SK-N-SH treated with all-trans-retinoic acid at 6 μM for 48 hours (cell line): ENCODE measurements at regions not wholly inside any gene's neighbourhood (a gene's known extent, or its start where the extent isn't known, plus 50 kb on each side); places are given as distances from the start of the nearest gene placed in this dataset.

Experiments
- ATAC-seq: fragments of 200-7000 bp; cut with Tn5 transposase; 3 replicates; pipeline ENCODE4 v1.9.1; 2020; ENCODE audit warnings: mild to moderate bottlenecking, moderate library complexity
- ARNTL ChIP-seq: fragments of 450-650 bp; formaldehyde crosslinking; IDR thresholded peaks from 2 replicates; pipeline ENCODE4 v1.5.0; 2020; ENCODE audit warnings: low read depth, mild to moderate bottlenecking, moderate library complexity, borderline replicate concordance
- BACH2 ChIP-seq: fragments of 250-450 bp; sonication (Bioruptor Pico); IDR thresholded peaks from 2 replicates; pipeline ENCODE4 v1.9.0; 2021; ENCODE audit warnings: mild to moderate bottlenecking, borderline replicate concordance
- CSDC2 ChIP-seq: fragments of 250-450 bp; sonication (Bioruptor Pico); IDR thresholded peaks from 2 replicates; pipeline ENCODE4 v1.5.0; 2020; ENCODE audit warnings: mild to moderate bottlenecking, moderate library complexity
- ESRRG ChIP-seq: fragments of 250-450 bp; sonication (Bioruptor Pico); IDR thresholded peaks from 2 replicates; pipeline ENCODE4 v1.6.1; 2021; ENCODE audit warnings: mild to moderate bottlenecking
- GLIS3 ChIP-seq: fragments of 250-450 bp; sonication (Bioruptor Pico); IDR thresholded peaks from 2 replicates; pipeline ENCODE4 v1.5.0; 2020; ENCODE audit warnings: mild to moderate bottlenecking, moderate library complexity
- ISL1 ChIP-seq: fragments of 250-450 bp; sonication (Bioruptor Pico); IDR thresholded peaks from 2 replicates; pipeline ENCODE4 v2.1.2; 2022; ENCODE audit warnings: mild to moderate bottlenecking, moderate library complexity
- OSR1 ChIP-seq: fragments of 250-450 bp; sonication (Bioruptor Pico); IDR thresholded peaks from 2 replicates; pipeline ENCODE4 v1.8.0; 2022; ENCODE audit warnings: moderate library complexity, mild to moderate bottlenecking, inconsistent platforms
- PPARA ChIP-seq: fragments of 250-450 bp; sonication (Bioruptor Pico); IDR thresholded peaks from 2 replicates; pipeline ENCODE4 v1.5.0; 2020; ENCODE audit warnings: mild to moderate bottlenecking, borderline replicate concordance
- RARB ChIP-seq: fragments of 250-450 bp; sonication (Bioruptor Pico); IDR thresholded peaks from 2 replicates; pipeline ENCODE4 v1.8.0; 2021; ENCODE audit warnings: mild to moderate bottlenecking, moderate library complexity
- SNAI2 ChIP-seq: fragments of 250-450 bp; sonication (Bioruptor Pico); IDR thresholded peaks from 2 replicates; pipeline ENCODE4 v1.5.0; 2020; ENCODE audit warnings: mild to moderate bottlenecking, moderate library complexity
- TCF4 ChIP-seq: fragments of 250-450 bp; sonication (Bioruptor Pico); IDR thresholded peaks from 2 replicates; pipeline ENCODE4 v1.8.0; 2021; ENCODE audit warnings: mild to moderate bottlenecking, moderate library complexity, borderline replicate concordance
- TOX ChIP-seq: fragments of 250-450 bp; sonication (Bioruptor Pico); IDR thresholded peaks from 2 replicates; pipeline ENCODE4 v1.8.0; 2021; ENCODE audit warnings: mild to moderate bottlenecking, moderate library complexity, borderline replicate concordance
- ZC3H10 ChIP-seq: fragments of 250-450 bp; sonication (Bioruptor Pico); IDR thresholded peaks from 2 replicates; pipeline ENCODE4 v1.5.1; 2021; ENCODE audit warnings: mild to moderate bottlenecking, moderate library complexity
- ZFP3 ChIP-seq: fragments of 250-450 bp; sonication (Bioruptor Pico); IDR thresholded peaks from 2 replicates; pipeline ENCODE4 v1.5.0; 2020; ENCODE audit warnings: mild to moderate bottlenecking, moderate library complexity
- ZFP30 ChIP-seq: fragments of 450-650 bp; formaldehyde crosslinking; IDR thresholded peaks from 2 replicates; pipeline ENCODE4 v1.5.0; 2022; ENCODE audit warnings: mild to moderate bottlenecking, moderate library complexity
- ZNF565 ChIP-seq: fragments of 450-650 bp; formaldehyde crosslinking; conservative IDR thresholded peaks from 2 replicates; pipeline ENCODE4 v1.5.0; 2020; ENCODE audit warnings: low read depth, mild to moderate bottlenecking, moderate library complexity
- ZNF70 ChIP-seq: fragments of 450-650 bp; formaldehyde crosslinking; IDR thresholded peaks from 2 replicates; pipeline ENCODE4 v1.5.0; 2020; ENCODE audit warnings: mild to moderate bottlenecking, moderate library complexity
- ZNF8 ChIP-seq: fragments of 450-650 bp; formaldehyde crosslinking; IDR thresholded peaks from 2 replicates; pipeline ENCODE4 v1.5.0; 2020; ENCODE audit warnings: mild to moderate bottlenecking, moderate library complexity
- TF ChIP-seq, protein P1 (sequence below): fragments of 250-450 bp; sonication (Bioruptor Pico); IDR thresholded peaks from 2 replicates; pipeline ENCODE4 v1.5.1; 2020; ENCODE audit warnings: low read depth, mild to moderate bottlenecking, moderate library complexity
- TF ChIP-seq, protein P2 (sequence below): fragments of 250-450 bp; sonication (Bioruptor Pico); IDR thresholded peaks from 2 replicates; pipeline ENCODE4 v1.8.0; 2020; ENCODE audit warnings: mild to moderate bottlenecking, moderate library complexity, borderline replicate concordance
- TF ChIP-seq, protein P3 (sequence below): fragments of 250-450 bp; sonication (Bioruptor Pico); IDR thresholded peaks from 2 replicates; pipeline ENCODE4 v1.8.0; 2021; ENCODE audit warnings: low read depth, mild to moderate bottlenecking, moderate library complexity, borderline replicate concordance
- TF ChIP-seq, protein P4 (sequence below): fragments of 250-450 bp; sonication (Bioruptor Pico); IDR thresholded peaks from 2 replicates; pipeline ENCODE4 v1.5.1; 2021; ENCODE audit warnings: mild to moderate bottlenecking, moderate library complexity

DNA sequence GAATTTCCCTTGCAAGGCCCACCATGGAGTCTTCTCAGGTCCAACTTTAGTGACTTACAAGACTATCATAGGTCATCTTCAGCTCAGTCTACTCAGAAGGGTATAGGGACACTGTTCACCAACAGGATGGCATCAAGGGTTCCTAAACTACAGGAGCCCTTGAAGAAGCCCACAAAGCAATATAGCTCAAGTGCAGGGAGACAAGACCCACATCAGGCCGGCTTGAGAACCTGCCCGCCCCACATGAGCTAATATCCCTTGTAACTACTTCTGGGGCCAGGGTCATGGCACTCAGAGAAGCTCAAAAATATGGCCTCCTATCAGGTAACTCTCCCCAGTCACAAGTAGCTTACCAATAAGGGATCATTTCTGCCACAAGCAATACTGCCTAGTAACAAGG lies 249.9 kb downstream of the CDK5RAP2 start:
- no peak for ATAC-seq
- TF ChIP-seq ESRRG (no peak), BACH2 (no peak), RARB (CRISPR knock-in tag) (no peak), ZNF70 (CRISPR knock-in tag) (no peak), ISL1 (CRISPR knock-in tag) (no peak), GLIS3 (no peak), TOX (no peak), ZNF565 (no peak), TCF4 (no peak), ZNF8 (no peak), ZFP3 (CRISPR knock-in tag) (no peak), ZFP30 (no peak), ZC3H10 (no peak), OSR1 (CRISPR knock-in tag) (no peak)
- TF ChIP-seq, protein P1, sequence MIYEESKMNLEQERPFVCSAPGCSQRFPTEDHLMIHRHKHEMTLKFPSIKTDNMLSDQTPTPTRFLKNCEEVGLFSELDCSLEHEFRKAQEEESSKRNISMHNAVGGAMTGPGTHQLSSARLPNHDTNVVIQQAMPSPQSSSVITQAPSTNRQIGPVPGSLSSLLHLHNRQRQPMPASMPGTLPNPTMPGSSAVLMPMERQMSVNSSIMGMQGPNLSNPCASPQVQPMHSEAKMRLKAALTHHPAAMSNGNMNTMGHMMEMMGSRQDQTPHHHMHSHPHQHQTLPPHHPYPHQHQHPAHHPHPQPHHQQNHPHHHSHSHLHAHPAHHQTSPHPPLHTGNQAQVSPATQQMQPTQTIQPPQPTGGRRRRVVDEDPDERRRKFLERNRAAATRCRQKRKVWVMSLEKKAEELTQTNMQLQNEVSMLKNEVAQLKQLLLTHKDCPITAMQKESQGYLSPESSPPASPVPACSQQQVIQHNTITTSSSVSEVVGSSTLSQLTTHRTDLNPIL: no peak
- TF ChIP-seq, protein P2, sequence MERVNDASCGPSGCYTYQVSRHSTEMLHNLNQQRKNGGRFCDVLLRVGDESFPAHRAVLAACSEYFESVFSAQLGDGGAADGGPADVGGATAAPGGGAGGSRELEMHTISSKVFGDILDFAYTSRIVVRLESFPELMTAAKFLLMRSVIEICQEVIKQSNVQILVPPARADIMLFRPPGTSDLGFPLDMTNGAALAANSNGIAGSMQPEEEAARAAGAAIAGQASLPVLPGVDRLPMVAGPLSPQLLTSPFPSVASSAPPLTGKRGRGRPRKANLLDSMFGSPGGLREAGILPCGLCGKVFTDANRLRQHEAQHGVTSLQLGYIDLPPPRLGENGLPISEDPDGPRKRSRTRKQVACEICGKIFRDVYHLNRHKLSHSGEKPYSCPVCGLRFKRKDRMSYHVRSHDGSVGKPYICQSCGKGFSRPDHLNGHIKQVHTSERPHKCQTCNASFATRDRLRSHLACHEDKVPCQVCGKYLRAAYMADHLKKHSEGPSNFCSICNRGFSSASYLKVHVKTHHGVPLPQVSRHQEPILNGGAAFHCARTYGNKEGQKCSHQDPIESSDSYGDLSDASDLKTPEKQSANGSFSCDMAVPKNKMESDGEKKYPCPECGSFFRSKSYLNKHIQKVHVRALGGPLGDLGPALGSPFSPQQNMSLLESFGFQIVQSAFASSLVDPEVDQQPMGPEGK (CRISPR knock-in tag): no peak
- TF ChIP-seq, protein P3, sequence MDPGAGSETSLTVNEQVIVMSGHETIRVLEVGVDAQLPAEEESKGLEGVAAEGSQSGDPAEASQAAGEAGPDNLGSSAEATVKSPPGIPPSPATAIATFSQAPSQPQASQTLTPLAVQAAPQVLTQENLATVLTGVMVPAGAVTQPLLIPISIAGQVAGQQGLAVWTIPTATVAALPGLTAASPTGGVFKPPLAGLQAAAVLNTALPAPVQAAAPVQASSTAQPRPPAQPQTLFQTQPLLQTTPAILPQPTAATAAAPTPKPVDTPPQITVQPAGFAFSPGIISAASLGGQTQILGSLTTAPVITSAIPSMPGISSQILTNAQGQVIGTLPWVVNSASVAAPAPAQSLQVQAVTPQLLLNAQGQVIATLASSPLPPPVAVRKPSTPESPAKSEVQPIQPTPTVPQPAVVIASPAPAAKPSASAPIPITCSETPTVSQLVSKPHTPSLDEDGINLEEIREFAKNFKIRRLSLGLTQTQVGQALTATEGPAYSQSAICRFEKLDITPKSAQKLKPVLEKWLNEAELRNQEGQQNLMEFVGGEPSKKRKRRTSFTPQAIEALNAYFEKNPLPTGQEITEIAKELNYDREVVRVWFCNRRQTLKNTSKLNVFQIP (CRISPR knock-in tag): no peak
- TF ChIP-seq, protein P4, sequence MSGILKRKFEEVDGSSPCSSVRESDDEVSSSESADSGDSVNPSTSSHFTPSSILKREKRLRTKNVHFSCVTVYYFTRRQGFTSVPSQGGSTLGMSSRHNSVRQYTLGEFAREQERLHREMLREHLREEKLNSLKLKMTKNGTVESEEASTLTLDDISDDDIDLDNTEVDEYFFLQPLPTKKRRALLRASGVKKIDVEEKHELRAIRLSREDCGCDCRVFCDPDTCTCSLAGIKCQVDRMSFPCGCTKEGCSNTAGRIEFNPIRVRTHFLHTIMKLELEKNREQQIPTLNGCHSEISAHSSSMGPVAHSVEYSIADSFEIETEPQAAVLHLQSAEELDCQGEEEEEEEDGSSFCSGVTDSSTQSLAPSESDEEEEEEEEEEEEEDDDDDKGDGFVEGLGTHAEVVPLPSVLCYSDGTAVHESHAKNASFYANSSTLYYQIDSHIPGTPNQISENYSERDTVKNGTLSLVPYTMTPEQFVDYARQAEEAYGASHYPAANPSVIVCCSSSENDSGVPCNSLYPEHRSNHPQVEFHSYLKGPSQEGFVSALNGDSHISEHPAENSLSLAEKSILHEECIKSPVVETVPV: no peak

DNA sequence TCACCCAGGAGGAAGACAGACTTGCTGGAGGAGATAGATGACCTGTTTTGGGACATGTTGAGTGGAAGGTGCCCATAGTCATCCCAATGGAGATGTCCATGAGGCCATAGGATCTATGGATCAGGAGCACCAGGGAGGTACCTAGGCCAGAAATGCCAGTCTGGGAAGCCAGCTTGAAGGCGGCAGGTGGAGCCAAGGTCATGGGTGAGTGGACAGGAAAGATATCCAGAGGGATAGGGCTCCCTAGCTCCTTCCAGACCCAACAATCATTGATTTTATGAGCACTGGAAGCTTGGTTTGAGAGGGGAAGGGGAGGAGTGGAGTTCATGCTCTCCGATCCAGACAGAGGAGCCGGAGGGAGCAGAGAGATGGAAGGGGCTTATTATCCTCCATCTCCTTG lies 252.6 kb downstream of the CDK5RAP2 start:
- no peak for TF ChIP-seq PPARA (CRISPR knock-in tag)
- TF ChIP-seq, all 23 proteins: peak for 0
- no peak for ATAC-seq

DNA sequence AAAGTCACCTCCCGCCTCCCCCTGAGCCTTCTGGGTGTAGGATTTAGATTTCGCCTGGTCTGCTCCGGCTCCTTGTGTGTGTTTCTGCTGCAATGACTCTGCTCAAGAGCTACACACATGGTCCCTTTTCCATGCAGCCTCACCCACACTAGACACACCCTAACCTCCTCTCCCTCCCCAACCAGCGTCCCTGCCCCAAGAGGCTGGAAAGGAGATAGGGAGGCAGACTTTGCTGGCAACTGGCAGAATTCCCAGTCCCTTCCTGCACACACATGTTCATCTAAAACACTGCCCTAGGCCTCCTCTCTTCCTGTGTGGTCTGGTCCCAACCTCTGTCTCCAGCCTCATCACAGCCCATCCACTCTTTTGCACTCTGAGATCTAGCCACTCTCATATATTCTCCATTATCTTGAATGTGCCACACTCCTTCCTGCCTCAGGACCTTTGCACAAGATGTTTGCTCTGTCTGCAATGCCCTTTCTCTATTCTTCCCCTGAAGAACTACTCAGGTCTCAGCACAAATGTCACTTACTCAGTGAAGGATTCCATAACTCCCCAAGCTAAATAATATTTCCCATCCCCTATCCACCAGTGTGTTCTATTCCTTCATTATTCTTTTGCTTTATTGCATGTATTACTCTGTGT lies 253.8 kb downstream of the CDK5RAP2 start:
- no peak; the same call in 2 of the 3 replicates for ATAC-seq
- TF ChIP-seq GLIS3 (no peak), SNAI2 (CRISPR knock-in tag) (no peak)
- TF ChIP-seq, all 23 proteins: peak for 0

DNA sequence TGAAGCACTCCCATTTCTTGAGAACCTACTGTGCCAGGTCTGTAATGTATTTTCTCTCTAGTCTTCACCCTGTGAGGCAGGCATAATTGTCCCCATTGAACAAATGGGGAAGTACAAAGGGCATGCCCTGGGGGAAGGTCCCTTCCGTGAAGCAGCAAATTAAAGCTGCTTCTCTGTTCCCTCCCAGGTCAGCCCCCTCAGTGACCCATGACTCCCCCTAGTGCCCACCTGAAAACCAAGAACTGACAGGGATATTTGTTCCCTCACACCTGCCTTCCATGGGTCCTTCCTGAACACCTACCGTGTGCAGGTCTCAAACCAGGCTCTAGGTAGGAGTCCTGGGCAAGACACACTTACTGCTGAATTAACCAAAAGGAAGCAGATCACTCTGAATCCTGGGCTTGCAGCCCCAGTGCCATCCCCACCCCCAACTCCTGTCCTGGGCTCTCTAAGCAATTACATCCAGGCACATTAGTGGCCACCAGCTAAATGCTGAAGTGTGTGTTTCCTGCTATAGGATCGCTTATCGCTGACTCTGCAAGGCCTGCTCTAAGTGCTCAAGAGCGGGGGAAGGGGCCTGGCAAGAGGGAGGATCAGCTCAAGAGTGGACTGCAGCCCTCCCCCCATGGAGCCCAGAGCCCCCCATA lies 254.8 kb downstream of the CDK5RAP2 start:
- TF ChIP-seq ESRRG: no peak
- TF ChIP-seq ZFP3 (CRISPR knock-in tag): no peak
- no peak for TF ChIP-seq RARB (CRISPR knock-in tag)
- TF ChIP-seq, protein P4: no peak
- TF ChIP-seq SNAI2 (CRISPR knock-in tag): no peak
- TF ChIP-seq, all 23 proteins: peak for 0
- peak; percentile 42; the same call in 1 of the 3 replicates for ATAC-seq

DNA sequence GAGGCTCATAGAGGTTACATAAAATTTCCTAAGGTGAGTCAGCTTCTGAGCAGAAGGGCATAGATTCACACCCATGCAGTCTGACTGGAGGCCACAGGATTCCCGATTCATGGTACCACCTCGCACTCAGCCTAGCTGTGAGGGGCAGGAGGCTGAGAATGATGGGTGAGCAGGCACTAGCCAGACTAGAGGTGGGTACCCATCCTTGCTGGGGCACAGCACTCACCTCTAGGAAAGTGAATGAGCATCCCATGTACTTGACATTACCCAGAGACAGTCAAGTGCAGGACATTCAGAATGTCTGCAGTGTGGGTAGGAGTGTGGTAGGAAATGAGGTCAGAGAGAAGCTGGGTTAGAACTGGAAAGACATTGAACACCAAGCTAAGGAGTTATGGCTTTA lies 255.5 kb downstream of the CDK5RAP2 start:
- no peak for ATAC-seq
- TF ChIP-seq, protein P1: no peak
- TF ChIP-seq GLIS3 (no peak), CSDC2 (CRISPR knock-in tag) (no peak), ZNF565 (no peak), OSR1 (CRISPR knock-in tag) (no peak), PPARA (CRISPR knock-in tag) (no peak), TCF4 (no peak), ZNF70 (CRISPR knock-in tag) (no peak), ISL1 (CRISPR knock-in tag) (no peak), SNAI2 (CRISPR knock-in tag) (no peak), ARNTL (CRISPR knock-in tag) (no peak)
- TF ChIP-seq, protein P2 (CRISPR knock-in tag): no peak
